Thyroid gland (tissue), 4 donors: ENCODE measurements at regions not wholly inside any gene's neighbourhood (a gene's known extent, or its start where the extent isn't known, plus 50 kb on each side); places are given as distances from the start of the nearest gene placed in this dataset.

Experiments used
- CTCF ChIP-seq, 6 experiments: fragments of 200-600 bp in 3 of 6; fragments of 450-650 bp in 3 of 6; sonication (generic) in 3 of 6; IDR thresholded peaks; one replicate each; pipeline ENCODE4 v1.5.1; 2016 to 2019; ENCODE audit warnings: antibody characterized with exemption in 6 of 6, mild to moderate bottlenecking in 2 of 6, inconsistent platforms in 1 of 6, moderate library complexity in 1 of 6
- POLR2A ChIP-seq, 2 donors: fragments of 450-650 bp; IDR thresholded peaks; one replicate each; pipeline ENCODE4 v1.6.1; 2017; ENCODE audit warnings: antibody characterized with exemption in 2 of 2, mild to moderate bottlenecking in 2 of 2, moderate library complexity in 1 of 2

DNA sequence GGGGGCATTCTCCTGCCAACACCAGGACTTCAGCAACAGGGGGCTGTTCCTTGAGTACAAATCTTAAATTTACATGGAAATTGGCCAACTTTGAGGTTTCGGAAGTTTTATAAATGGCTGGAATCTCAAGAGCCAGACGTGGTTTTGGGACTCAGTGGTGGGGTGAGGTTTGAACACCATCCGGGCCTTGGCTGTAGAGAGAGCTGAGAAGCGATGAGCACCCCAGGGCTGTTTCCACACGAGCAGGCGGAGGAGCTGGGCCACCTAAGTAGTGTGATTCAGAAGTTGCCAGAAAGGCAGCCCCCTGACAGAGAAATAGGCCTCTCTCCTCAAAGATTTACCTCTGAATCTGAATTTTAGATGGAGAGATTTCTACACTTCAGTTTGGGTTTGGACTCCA, 89.0 kb downstream of the FGF9 start:
- TF ChIP-seq CTCF (IDR thresholded peaks at IDR 0.05) (no peak), POLR2A (IDR thresholded peaks at IDR 0.05) (no peak)
